ENCODE measurements at regions not wholly inside any gene's neighbourhood (a gene's known extent, or its start where the extent isn't known, plus 50 kb on each side); places are given as distances from the start of the nearest gene placed in this dataset.

- DNase-seq = no peak
Observed at GRCh38 chr15:91523596-91523995, 329.9 kb upstream of the SLCO3A1 start.

GRCh38 chr15:91524534-91524933, 329.0 kb upstream of the SLCO3A1 start:
- DNase-seq = no peak

GRCh38 chr15:91525751-91526150, 327.8 kb upstream of the SLCO3A1 start:
- DNase-seq = no peak

- no peak for DNase-seq
Observed at GRCh38 chr15:91526424-91526823, 327.1 kb upstream of the SLCO3A1 start.

GRCh38 chr15:91528801-91529200, 324.7 kb upstream of the SLCO3A1 start:
- DNase-seq = no peak

GRCh38 chr15:91529534-91529933, 324.0 kb upstream of the SLCO3A1 start:
- DNase-seq = no peak

- DNase-seq = no peak
Observed at GRCh38 chr15:91530279-91530678, 323.2 kb upstream of the SLCO3A1 start.

- no peak for DNase-seq
Observed at GRCh38 chr15:91530956-91531582, 322.4 kb upstream of the SLCO3A1 start.

GRCh38 chr15:91534235-91534634, 319.3 kb upstream of the SLCO3A1 start:
- DNase-seq = no peak

- no peak for DNase-seq
Observed at GRCh38 chr15:91534976-91535375, 318.5 kb upstream of the SLCO3A1 start.

- DNase-seq = no peak
Observed at GRCh38 chr15:91535856-91536500, 317.5 kb upstream of the SLCO3A1 start.

GRCh38 chr15:91537856-91538255, 315.7 kb upstream of the SLCO3A1 start:
- DNase-seq = no peak

GRCh38 chr15:91538782-91539181, 314.7 kb upstream of the SLCO3A1 start:
- DNase-seq = no peak

GRCh38 chr15:91541286-91541685, 312.2 kb upstream of the SLCO3A1 start:
- DNase-seq = no peak

- DNase-seq = no peak
Observed at GRCh38 chr15:91542226-91542625, 311.3 kb upstream of the SLCO3A1 start.

GRCh38 chr15:91547356-91547755, 306.2 kb upstream of the SLCO3A1 start:
- no peak for DNase-seq

GRCh38 chr15:91548549-91548948, 305.0 kb upstream of the SLCO3A1 start:
- no peak for DNase-seq

GRCh38 chr15:91549581-91549980, 303.9 kb upstream of the SLCO3A1 start:
- no peak for DNase-seq

- no peak for DNase-seq
Observed at GRCh38 chr15:91552555-91552954, 301.0 kb upstream of the SLCO3A1 start.

- DNase-seq = no peak
Observed at GRCh38 chr15:91553196-91553854, 300.2 kb upstream of the SLCO3A1 start.

- DNase-seq = no peak
Observed at GRCh38 chr15:91555312-91555711, 298.2 kb upstream of the SLCO3A1 start.

GRCh38 chr15:91556926-91557325, 296.6 kb upstream of the SLCO3A1 start:
- DNase-seq = no peak

GRCh38 chr15:91559066-91559465, 294.4 kb upstream of the SLCO3A1 start:
- no peak for DNase-seq

- DNase-seq = peak; percentile 73
Observed at GRCh38 chr15:91561371-91562100, 292.0 kb upstream of the SLCO3A1 start.

All from NCI-H226 (cell line).